ENCODE measurements at regions not wholly inside any gene's neighbourhood (a gene's known extent, or its start where the extent isn't known, plus 50 kb on each side); places are given as distances from the start of the nearest gene placed in this dataset.
"Not testable (repeated sequence)": the region's sequence is repeated elsewhere in the genome, so short reads cannot be mapped to it uniquely, and the experiment has no call there.

DNA sequence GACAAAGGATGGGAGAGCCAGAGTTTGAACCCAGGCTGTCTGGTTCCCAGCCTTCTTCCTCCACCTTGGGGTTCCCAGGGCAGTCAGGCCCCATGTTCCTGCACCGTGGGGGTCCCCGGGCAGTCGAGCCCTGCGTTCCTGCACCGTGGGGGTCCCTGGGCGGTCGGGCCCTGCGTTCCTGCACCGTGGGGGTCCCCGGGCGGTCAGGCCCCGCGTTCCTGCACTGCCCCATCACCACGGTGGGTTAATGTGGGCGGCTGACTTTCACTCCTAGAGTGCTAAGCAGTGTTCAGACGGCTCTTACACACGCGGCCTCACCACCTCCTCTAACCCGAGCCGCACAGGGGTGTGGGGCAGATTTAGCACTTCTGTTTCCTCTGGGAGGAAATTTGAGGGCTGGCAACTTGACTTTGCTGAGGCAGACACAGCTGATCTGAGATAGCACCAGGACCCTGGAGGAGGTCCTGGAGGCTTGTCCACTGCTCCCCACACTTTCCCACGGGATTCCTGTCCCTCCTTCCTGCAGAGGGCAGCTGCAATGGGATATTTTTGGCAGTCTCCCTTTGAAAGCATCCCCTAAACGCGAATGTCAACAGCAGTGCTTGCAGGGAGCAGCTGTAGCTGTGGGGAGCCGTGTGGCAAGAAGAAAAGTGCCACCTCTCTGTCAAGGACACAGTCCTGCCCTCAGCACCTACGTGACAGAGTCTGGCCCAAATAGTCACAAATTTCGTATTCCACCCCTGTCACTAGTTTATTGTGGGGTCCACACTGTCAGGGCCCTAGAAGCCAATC lies 239.4 kb downstream of the TEX29 start:
- DNase-seq = no peak

DNA sequence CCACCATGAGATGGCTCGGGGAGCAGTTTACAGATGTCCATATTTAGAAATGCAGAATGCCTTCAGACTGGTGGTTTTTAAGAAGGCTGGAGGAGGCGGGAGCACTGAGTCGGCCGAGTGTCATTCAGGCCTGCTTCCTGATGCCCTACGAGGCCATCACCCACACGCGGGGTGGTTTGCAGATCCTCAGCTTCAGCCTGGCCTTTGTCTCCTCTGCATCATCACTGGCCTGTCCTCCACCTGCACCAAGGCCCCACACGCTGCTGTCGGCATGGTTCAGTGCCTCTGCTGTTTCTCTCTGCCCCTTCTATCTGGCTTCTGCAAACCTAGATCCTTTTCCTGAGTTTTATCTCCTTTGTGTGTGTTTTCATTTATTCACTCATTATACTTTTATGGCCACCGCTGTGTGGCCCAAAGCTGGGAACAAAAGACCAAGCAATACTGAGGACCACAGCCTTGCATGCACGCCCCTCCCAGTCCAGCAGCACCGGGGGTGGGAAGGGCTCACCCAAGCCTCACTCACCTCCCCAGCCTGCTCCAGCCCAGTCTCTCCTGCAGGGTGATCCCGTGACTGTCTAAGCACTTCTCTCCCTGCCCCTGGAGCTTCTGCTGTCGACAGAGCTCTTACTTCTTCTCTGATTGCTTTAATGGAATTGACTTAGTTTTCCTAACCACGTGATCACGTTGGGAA lies 240.8 kb downstream of the TEX29 start:
- no peak for DNase-seq

DNA sequence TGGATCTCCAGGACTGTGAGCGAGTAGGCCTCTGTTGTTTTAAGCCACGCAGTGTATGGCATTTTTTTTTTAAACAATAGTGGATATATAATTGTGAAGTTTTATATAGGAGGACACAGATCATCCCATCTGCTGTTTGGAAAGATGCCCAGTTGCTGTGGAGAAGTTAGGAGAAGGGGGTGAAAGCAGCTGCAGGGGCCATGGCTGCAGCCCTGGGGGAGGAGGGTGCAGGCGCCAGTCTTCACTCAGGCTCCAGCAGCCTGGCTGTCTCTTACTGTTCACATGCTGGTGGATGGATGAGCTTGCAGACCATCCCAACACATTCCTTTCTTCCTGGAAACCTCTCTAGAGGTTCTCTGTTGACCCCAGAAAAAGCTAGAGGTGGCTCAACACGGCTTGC lies 242.3 kb downstream of the TEX29 start:
- no peak for DNase-seq

DNA sequence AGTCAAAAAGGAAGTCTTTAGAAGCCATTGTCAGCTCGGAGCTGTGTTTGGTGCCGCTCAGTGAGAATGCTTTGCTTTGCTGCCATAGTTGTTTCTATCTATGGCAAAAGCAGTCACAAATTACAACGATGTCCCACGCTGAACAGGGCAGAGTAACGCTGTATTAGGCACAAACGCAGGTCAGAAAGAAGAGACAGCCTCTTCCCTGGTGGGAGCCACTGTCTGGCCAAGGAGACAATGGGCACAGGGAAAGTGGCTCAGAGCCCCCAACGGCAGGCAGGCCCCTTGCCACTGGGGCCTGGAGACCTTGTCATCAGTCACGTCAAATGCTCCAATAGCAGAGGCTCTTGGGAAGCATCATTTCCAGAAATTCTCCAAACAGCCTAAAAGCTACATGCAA lies 244.2 kb downstream of the TEX29 start:
- DNase-seq = no peak

DNA sequence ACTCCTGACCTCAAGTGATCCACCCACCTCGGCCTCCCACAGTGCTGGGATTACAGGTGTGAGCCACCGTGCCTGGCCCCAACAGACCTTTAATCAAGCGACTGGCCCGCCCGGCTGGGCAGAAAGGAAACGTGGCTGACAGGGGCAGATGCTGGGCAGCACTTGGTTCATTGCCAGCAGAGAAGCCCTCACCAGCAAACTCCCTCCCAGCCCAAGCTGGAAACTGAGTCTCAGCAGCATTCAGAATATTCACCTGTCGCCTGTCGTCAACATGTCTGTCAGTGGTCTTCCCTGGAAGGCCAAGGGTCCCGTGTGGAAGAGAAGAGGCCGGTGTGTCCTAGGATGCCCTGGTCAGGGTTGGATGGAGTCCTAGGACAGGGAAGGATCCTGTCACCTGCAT lies 245.0 kb downstream of the TEX29 start:
- DNase-seq = no peak

DNA sequence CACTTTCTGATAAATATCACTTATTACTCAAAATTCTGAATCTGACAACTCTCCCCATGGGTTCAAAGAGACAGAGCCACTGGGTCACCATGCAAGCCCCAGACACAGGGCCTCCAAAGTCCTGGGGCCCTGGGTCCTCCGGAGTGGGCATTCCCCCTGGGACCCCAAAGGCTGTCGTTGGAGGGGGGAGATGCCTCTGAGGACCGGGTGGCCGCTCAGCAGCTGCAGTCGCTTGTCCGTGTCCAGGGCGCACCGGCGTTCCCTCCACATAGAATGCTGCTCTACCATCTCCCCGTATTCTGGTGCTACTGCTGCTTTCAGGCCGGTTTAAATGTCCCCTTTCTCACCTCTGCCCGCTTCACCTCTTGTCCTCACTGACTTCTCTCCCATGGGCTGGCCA lies 246.1 kb downstream of the TEX29 start:
- no peak for DNase-seq

DNA sequence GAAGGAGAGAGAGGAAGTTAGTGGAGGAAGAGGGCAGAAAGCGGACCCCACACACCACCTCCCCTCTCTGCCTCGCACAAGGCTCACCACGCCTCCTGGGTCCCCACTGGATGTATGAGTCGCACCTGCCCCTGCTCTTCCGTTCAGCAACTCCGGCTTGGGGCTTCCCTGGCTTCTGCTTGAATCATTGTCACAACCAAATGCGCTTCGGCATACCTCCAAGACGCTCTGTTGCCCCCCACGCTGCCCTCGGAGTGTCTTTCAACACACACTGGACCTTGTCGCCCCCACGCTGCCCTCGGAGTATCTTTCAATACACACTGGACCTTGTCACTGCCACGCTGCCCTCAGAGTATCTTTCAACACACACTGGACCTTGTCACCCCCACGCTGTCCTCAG lies 247.2 kb downstream of the TEX29 start:
- no peak for DNase-seq

DNA sequence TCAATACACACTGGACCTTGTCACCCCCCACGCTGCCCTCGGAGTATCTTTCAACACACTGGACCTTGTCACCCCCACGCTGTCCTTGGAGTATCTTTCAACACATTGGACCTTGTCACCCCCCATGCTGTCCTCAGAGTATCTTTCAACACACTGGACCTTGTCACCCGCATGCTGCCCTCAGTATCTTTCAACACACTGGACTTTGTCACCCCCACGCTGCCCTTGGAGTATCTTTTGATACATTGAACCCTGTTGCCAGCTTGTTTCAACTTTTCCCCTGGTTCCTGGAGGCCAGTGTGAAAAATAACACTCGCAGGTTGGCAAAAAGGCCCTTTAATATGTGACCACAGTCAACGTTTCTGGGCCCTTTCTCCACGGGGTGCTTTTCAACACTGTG lies 247.8 kb downstream of the TEX29 start:
- no peak for DNase-seq

DNA sequence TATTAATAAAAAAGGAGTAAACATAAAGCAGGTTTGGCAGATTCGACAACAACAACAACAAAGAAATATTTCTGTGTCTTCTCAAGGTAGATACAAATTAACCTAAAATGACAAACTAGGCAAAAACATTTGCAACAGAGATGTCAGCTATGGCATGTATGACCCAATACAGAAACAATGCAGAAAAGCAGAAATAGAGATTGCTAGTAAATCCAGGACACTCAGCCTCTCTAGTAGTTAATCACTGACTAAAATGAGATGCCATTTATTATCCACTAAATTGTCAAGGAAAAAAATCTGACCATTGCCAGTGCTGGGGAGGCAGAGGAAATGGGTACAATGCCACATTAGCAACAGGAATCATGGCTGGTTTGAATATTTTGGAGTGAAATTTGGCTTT lies 250.5 kb downstream of the TEX29 start:
- DNase-seq = no peak

DNA sequence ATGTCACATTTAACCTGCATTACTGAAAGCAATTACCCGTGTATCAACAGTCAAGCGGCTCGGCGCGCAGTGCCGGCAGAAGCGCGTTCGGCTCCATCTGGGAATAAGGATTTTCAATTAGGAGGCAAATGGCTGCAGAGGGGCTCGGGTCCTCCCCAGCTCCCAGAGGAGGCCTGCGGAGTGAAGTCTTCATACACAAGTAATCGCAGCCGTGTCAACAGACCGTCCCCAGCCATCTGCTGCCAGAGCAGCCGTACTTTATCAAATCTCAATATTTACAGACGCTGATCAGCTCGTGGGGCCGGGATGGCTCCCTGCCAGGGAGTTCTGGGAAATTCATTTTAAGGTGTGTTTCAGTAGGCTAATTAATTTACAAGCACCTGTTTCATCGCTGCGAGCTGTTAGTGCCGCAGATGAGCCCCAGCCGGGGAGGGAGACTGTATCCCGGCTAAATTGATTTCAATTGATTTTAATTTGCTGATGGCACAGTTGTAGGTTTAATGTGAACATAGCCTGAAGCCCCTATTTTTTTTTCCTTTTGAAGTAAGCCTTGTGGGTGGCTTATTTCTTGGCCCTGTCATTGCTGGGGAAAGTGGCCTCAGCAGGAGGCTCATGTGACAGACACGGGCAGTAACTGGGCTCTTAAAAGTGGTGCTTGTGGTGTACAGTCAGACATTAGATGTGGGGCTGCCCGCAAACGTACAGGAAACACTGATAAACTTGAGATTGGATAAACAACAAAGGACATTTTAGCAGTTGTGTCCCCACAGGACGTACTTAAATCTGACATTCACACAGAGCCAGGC lies 252.7 kb downstream of the TEX29 start:
- DNase-seq = no peak

DNA sequence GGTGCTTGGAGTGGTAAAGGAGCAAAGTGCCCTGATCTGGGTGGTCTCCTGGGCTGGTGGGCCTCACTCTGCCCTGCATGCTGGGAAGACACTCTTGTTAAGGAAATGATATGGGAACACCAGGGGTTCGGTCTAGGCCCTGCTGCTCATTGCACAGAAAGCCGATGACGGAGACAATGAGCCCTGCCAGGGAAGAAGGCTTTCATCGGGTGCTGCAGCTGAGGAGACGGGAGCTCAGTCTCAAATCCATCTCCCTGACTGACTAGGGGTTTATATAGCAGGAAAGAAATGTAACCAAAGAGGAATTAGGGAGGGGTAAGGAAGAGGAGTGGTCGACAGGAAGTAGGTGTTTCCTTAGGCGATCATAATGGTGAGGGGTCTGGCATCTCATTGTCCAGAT lies 253.4 kb downstream of the TEX29 start:
- DNase-seq = no peak

DNA sequence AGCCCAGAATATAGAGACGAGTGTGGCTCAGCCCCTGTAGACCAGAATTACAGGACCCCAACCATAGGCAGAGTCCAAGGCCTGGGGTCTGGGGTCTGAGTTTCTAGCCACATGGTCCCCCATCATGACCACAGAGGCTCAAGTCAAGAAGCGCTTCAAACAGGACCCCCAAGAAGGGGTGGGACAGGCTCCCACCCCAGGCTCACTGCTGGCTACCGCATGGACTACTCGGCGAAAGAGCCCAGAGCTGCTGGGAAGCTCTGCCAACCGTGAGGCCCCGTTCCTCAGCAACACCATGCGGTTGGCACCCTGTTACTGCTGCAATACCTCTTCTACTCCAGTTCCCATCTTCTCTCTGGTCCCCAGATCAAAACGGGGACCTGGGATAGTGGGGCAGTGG lies 254.8 kb downstream of the TEX29 start:
- no peak for DNase-seq

DNA sequence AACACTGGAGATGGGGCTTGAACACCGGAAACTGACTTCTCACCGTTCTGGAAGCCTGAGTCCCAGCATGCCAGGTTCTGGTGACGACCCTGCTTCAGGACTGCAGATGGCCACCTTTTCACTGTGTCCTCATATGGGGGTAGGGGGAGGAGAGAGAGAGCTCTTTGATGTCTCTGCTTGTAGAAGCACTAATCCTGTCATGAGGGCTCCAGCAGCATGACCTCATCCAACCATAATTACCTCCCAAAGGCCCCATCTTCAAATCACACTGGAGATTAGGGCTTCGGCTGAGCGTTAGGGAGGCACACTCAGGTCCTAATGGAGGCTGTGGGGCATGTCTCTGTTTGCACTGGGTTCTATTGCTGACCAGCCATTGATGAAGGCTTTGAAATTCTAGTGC lies 255.3 kb downstream of the TEX29 start:
- DNase-seq = no peak

DNA sequence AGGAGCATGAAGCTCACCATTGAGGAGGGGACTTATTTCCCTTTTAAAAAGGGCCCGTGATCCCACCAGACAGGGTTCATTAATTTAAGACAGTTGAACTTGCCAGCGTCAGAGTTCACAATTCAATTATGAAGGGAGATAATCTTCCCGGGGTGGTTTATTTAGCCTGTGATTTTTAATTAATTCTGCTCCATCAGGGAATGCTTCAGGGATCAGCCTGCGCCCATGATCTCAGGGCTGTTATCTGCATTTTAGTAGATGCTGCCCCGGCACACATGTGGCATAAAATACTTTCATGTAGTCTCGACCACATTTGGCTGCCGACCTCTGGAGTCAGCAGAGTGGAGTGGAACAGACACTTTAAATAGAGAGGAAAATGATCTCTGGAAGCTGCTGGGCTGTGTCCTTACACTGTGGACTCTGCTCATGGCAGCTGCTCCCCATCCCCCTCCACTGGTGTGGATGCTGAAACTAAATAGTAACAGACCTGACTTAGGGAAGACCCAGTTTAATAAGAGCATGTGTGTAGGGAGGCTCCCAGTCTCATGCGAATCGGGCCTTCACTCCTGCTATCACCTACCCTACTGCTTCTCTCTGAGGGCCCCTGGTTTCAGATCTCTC lies 256.9 kb downstream of the TEX29 start:
- DNase-seq = no peak

DNA sequence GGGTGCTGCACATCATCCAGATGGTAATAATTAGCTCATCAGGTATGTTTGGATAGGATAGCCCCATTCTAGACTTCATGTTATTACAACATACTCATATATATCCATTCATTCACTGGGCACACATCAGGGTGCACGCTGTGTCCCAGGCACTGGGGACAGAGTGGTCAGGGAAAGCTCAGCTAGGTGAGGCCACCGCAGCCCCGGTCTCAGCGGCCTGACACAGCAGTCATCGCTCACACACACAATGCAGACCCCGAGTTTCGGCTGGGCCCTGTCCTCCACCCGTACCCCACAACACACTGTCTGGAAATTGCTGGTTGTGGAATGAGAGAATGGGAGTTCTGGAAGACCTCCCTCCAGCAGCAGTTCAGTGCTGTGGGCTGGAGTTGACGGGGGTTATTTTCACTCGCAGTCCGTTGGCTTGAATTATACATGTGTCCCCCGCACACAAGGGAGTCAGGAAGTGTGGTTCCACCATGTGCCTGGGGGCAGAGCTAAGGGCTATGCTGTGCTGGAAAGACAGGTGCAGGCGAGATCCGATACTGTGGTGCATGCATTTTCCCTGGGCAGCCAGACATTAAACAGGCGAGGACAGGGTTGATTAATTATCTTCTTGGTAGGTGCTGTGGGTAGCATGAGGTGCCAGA lies 257.6 kb downstream of the TEX29 start:
- DNase-seq = no peak

DNA sequence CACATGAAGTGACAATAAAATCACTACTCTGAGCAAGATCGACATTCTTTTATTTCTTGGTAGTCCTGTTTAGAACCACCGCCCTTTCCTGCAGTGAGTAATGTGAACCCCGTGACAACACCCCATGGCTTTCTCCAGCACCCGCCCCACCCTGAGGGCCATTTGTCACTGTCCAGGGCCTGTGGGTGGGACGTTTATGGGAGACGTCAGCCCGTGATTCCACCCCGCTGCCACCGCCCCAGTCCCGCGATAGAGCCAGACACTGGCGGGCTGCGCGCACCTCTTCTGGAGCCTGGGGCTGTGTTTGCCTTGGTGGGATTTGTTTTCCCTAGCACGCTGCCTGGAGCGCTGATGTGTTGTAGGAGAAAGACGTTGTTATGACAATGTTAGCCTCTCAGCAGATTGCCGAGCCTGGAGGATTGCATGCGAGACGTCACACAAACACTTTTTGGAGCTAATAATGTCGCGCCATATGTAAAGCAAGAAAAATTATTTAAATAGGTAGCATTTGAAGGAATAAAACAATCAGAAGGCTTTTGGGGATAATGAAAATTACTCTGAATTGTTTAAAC lies 263.7 kb downstream of the TEX29 start:
- no peak for DNase-seq

DNA sequence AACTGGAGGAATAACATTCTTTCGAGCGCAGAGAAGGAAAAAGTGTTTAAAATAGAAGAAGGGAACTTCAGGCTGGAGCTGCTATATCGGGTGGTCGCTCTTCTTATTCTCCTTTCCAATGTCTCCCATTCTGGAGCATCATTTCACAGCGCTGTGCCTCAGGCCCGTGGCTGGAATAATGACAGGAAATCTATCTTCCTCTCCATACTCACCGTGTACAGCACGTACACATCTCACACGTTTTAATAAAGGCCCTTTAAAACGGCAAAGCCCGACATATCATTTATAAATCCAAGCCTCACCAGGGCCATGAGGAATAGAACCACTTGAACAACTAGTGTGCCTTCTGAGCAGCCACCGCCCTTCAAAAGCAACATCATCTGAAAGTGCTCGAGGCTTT lies 264.4 kb downstream of the TEX29 start:
- DNase-seq = no peak

DNA sequence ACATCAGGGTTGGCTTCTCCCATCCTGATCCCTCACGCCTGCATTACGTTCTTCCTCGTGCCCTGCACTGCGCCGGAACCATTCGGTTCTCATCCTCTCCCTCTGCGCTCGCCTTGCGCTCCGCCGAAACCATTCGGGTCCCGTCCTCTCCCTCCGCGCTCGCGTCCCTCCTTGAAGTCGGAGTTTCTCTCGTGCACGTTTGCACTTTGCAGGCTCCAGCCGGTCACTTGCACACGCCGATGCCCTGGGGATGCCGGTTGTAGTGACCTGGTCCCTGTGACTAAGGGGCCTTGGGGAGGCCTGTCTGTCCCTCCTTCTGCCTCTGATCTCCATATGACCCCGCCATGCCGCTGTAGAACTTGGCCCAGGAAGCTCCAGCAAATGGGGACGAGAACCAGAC lies 265.8 kb downstream of the TEX29 start:
- no peak for DNase-seq

DNA sequence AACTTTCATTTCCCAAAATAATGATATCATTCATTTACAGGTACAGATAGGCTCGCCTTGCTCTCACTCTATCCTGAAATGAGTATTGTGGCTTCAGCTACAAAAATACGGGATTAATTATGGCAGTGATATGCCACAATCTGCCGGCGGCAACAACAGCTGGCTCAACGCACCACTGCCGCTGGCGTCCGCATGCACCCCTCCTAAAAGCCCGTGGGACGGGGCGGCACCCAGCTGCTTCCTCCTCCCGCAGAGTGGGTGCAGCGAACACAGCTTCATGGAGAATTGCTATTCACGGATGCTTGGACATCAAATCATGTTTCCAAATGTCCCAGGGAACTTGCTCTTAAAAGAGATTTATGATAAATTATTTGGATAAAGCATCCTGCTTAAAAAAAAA lies 266.8 kb downstream of the TEX29 start:
- no peak for DNase-seq

DNA sequence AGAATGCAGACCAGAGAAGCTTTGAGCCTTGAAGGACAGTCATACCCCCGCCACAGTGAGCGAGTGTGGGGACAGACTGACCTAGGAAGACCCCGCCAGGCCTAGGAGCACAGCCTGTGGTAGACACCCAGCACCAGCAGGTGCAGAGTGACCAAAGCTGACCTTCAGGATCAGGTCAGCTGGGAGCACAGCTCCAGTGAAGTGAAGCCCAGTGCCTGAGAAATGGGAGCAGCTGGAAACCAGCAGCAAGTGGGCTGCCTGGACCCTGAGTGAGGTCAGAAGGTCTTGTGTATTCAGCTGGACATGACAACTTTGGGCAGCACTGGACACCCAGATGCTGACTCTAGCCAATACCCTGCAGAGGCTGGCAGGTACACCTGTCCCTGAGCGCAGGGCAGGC lies 268.9 kb downstream of the TEX29 start:
- no peak for DNase-seq

DNA sequence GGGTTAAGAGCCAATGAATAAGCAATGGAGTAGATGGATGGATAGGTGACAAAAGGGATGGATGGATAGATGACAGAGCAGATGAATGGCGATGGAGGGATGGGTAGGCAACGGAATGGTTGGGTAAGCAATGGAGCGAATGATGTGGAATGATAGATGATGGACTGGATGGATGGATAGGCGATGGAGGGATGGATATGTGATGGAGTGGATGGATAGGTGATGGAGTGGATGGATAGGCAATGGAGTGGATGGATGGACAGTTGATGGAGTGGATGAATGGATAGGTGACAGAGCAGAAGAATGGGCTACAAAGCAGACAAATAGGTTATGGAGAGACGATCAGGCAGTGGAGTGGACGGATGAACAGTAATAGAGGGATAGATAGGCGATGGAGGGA lies 269.6 kb downstream of the TEX29 start:
- no peak for DNase-seq

DNA sequence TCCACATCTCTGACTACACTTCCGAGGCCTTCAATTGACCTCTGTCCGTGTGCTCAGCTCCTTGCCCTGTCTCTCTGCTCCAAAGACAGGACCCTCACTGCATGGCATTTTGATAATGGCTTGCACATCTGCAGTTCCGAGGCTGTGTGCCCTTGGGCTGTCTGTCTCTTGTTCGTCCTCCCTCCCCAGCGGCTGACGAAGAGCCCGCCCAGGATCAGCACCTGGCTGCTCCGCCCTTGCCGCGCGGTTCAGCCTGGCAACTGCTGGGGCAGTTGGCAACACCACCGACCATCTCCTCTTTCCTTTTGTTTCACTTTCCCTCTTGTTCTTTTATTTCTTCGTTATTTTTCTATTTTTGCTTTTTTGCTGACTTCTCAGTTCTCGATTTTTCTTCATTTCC lies 270.4 kb downstream of the TEX29 start:
- no peak for DNase-seq

DNA sequence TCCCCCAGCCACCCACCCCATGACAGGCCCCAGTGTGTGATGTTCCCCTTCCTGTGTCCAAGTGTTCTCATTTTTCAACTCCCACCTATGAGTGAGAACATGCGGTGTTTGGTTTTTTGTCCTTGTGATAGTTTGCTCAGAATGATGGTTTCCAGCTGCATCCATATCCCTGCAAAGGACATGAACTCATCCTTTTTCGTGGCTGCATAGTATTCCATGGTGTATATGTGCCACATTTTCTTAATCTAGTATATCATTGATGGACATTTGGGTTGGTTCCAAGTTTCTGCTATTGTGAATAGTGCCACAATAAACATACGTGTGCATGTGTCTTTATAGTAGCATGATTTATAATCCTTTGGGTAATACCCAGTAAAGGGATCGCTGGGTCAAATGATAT lies 273.0 kb downstream of the TEX29 start:
- DNase-seq = not testable (repeated sequence)
